ENCODE measurements at regions not wholly inside any gene's neighbourhood (a gene's known extent, or its start where the extent isn't known, plus 50 kb on each side); places are given as distances from the start of the nearest gene placed in this dataset.

DNA sequence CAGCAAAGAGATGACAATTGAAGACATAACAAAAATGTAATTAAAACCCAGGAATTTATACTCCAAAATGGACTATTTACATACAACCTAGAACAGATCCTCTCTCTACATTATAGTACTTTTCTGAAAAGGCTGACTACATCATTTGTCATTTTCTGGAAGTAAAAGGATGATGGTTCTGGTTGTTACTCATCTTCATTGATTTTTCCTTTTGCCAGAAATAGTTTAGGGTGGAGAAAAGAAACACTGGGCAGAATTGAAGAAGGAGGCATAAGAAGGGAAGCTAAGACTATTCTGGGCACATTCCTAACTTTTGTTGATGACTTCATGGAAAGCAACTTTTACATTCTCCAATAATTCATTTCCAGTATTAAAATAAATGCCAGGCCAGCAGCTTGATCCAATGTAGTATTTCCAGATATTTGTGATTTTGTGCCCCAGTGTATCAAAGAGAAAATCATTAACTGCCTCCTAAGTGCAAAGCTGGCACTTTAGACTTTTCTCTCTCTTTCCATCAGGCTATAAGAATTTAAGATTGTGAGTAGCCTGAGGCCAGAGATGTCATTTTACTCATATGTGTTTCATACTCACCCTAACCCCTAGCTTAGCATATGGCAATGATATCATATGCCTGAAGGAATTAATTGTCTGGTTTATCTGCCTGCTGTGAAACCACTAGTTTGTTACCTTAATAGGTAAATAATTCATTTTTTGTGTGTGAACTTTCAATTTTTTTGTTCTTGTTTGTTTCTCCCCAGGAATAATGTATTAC is 369.5 kb upstream of the LYPLAL1 start:
- in situ Hi-C loops (cut with HindIII; ENCODE audit: low sequenced_read_pairs): no loop called here

DNA sequence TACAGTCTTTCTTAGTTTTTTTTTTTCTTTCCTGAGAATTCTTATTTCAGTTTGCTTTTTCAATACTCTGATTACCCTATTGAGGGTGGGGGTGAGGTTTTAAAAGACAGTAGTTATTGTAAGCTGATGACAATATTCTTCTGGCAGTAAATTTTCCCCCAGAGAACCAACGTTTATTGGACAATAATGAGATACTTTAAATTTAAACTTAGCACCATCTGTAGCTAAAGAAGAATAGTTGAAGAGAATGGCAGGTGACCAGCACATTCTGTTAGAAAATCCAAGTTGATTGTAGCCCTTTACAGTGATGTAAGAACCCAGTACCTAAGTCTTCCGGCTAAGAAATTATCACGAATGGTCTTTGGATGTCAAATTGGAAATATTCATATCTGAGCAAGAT is 364.6 kb upstream of the LYPLAL1 start:
- in situ Hi-C loops (cut with HindIII; ENCODE audit: low sequenced_read_pairs): no loop called here

DNA sequence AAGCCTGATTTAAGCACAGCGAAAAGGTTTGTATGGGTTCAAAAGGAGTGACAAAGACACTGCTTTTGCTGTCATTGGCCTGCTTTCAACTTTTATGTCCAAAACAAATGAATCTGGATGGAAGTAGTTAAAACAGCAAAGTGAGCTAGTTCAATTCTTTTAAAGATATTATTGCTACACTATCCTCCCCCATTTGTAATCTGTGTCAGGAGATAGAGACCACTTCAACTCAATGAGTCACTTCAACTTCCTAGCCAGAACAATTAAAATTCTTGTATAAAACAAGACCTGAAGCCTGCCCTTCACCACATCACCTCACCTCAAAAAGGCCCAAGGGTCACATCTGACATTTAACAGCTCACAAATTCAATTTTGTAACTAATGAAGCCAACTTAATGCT is 364.1 kb upstream of the LYPLAL1 start:
- in situ Hi-C loops (cut with HindIII; ENCODE audit: low sequenced_read_pairs): loop anchor here (5.0 kb wide), 1 partner anchor 42 kb away; no protein-coding TSS in a partner anchor

GRCh38 chr1:218810306-218810705 is 363.4 kb upstream of the LYPLAL1 start:
- in situ Hi-C loops (cut with HindIII; ENCODE audit: low sequenced_read_pairs): loop anchor here (5.0 kb wide), 1 partner anchor 43 kb away; no protein-coding TSS in a partner anchor

GRCh38 chr1:218811497-218811896 is 362.2 kb upstream of the LYPLAL1 start:
- in situ Hi-C loops (cut with HindIII; ENCODE audit: low sequenced_read_pairs): loop anchor here (5.0 kb wide), 1 partner anchor 44 kb away; no protein-coding TSS in a partner anchor

DNA sequence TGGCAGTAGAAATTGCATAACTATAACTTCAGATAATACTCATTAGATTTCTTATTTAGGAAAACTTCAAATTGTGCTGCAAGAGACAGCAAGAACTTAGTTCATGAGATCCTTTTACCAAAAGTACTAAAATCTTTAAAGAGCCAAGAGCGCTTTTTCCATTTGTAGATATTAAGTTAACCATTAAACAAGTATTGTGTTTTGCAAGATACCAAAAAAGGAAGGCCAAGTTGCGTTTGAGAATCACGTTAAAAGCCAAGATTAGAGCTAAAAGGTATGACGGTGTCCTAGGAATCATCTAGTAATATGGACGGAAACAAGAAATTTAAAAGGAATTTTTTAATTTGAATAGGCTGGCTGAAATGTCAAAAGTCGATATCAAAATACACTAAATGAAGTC is 361.3 kb upstream of the LYPLAL1 start:
- in situ Hi-C loops (cut with HindIII; ENCODE audit: low sequenced_read_pairs): loop anchor here (5.0 kb wide), 1 partner anchor 45 kb away; no protein-coding TSS in a partner anchor

DNA sequence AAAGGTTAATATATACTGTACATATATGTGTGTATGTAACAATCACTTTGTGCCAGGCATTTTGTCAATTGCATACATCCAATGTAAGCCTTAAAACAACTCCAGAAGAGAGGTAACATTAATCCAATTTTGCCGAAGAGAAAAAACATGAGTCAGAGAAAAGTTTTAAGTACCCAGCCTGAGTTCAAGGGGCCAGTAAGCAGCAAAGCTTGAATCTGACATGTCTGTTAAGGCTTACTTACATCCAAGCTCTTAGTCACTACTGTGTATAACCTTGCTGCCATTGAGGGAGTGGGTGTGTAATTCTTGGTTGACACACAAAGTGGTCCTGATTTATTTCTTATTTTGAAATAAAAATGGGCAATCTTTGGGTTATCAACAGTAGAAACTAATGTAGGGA is 360.4 kb upstream of the LYPLAL1 start:
- in situ Hi-C loops (cut with HindIII; ENCODE audit: low sequenced_read_pairs): loop anchor here (5.0 kb wide), 1 partner anchor 46 kb away; no protein-coding TSS in a partner anchor

DNA sequence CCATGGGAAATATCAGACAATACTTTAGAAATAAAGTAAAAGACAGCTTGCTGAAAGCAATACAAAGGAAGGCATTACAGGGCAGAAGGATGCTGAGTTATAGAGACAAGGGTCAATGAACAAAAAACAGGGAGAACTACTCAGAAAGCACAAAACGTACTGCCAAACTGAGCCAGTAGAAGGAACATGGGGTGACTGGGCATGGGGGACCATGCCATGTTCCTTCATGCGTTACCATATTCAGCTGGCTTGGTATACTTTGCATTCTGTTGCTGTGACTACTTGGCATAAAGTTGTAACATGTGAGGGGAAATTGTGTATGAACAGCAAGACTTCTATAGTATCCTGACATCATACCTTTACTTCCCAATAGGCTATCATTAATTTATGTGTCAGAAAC is 358.6 kb upstream of the LYPLAL1 start:
- in situ Hi-C loops (cut with HindIII; ENCODE audit: low sequenced_read_pairs): no loop called here

GRCh38 chr1:218817071-218817470 is 356.6 kb upstream of the LYPLAL1 start:
- in situ Hi-C loops (cut with HindIII; ENCODE audit: low sequenced_read_pairs): no loop called here

DNA sequence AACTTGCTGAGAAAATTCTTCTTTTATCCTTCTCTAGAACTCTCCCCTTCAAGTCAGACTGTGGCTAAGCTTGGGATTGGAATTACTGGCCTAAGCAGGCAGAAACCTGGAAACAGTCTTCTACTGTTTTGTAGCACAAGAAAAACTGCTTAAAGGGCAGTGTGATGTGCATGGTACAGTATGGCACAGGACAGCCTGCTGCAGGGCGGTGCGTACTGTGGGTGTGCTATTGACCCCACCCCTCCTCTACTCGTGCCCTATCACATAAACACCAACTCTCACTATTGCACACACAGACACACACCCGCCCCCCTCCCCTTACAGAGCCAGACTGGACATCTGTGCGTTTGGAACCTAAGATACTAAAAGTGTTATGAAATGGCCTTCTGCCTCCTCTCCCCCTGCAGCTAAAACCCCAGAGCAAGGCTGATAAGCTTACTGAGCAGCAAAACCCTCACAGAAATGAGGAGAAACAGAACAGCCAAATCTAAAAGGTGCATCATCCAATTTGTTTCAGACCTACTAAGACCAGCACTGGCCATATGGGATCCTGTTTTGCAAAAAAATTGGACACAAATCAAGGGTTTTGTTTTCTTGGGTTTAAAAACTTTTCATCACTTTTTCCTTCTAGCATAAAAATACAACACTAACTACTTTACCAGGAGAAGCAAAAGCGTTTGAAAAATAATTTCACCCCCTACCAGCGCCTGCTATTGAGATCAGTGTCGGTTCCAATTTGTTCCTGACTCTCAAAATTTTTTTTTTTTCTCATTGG is 355.8 kb upstream of the LYPLAL1 start:
- in situ Hi-C loops (cut with HindIII; ENCODE audit: low sequenced_read_pairs): no loop called here

DNA sequence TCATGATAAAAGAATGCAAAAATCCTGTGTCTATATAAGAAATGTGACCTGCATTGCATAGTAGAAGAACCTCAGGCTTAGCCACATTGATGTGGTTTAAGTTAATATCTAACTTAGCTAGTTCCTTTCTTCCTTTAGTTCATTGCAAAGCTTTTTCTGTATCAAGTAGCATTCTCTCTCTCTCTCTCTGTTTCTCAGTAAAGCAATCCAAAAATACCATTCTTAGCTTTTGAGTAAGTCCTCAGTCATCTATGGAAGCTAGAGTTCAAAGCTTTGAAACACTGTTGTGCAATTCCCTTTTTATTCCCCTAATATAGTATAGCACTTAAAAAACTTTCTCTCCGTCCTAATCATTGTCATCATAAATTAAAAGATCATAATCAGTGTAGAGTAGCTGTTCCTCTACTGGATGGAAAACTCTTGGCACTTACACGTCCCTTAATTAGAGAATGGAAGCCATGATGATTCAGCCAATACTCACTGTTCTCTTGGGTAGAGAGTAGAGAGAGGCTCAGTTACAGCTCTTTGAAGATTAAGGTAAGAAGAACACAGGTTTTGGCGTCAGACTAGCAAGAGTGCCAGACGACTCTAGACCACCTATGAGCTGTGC is 350.3 kb upstream of the LYPLAL1 start:
- in situ Hi-C loops (cut with HindIII; ENCODE audit: low sequenced_read_pairs): no loop called here

DNA sequence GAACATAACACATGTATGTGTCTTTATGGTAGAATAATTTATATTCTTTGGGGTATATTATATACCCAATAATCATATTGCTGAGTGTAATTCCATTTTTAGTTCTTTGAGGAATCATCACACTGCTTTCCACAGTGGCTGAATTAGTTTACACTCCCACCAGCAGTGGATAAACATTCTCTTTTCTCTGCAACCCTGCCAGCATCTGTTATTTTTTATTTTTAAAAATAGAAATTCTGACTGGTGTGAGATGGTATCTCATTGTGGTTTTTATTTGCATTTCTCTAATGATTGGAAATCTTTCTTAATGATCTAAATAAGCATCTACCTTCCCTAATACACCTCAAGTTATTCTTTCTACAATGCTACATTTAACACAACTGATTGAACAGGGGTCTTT is 346.2 kb upstream of the LYPLAL1 start:
- in situ Hi-C loops (cut with HindIII; ENCODE audit: low sequenced_read_pairs): no loop called here

DNA sequence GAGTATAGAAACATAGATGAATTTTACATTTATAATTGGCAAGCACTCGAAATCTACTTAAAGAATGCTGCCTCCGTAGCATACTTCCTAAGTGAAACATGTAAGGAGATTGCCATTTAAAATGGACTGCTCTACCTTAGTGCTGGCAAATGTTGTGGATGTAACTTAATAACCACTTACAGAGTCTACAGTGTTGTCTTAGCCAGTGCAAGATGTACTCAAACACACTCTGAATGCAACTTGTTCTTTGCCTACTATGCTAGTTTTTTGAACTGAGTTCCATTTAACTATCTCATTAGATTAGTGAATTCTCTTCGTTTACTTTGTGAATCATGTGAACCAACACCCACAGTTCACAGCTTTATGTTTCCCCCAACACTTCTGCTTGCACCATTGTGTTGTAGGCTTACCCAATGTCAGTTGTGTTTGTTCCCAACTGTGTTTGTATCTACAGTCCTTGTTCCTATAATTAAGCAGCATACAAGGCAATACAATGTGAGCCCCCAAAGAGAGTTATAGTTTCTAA is 345.5 kb upstream of the LYPLAL1 start:
- in situ Hi-C loops (cut with HindIII; ENCODE audit: low sequenced_read_pairs): no loop called here

- in situ Hi-C loops (cut with HindIII; ENCODE audit: low sequenced_read_pairs): no loop called here
Measured at GRCh38 chr1:218829097-218829496, 344.6 kb upstream of the LYPLAL1 start.

- in situ Hi-C loops (cut with HindIII; ENCODE audit: low sequenced_read_pairs): no loop called here
Measured at GRCh38 chr1:218835609-218836008, 338.1 kb upstream of the LYPLAL1 start.

GRCh38 chr1:218836264-218836663 is 337.4 kb upstream of the LYPLAL1 start:
- in situ Hi-C loops (cut with HindIII; ENCODE audit: low sequenced_read_pairs): no loop called here

DNA sequence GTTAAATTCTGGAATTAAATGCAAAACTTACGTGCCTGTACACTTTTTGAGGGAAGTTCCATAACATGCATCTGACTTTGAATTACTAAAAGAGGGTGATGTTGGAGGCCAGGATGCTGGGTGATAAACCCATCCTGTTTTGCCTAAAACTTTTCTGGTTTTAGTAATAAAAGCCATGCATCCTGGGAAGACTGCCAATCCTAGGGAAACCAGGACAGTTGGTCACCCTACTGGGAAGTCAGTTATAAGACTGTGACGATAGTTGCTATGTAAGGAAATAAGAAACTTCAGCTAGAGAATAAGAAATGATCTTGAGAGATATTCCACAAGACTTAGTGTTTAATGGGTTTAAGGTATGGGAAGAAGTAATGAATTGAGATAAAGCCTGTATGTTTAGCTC is 336.6 kb upstream of the LYPLAL1 start:
- in situ Hi-C loops (cut with HindIII; ENCODE audit: low sequenced_read_pairs): no loop called here

GRCh38 chr1:218845589-218845988 is 328.1 kb upstream of the LYPLAL1 start:
- in situ Hi-C loops (cut with HindIII; ENCODE audit: low sequenced_read_pairs): no loop called here

DNA sequence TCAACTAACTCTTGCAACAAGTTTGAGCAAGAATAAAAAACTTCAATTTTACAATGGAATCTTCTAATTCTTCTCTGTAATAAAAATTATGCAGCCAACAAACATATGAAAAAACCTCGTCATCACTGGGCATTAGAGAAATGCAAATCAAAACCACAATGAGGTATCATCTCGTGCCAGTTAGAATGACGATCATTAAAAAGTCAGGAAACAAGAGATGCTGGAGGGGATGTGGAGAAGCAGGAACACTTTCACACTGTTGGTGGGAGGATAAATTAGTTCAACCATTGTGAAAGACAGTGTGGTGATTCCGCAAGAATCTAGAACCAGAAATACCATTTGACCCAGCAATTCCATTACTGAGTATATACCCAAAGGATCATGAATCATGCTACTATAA is 327.5 kb upstream of the LYPLAL1 start:
- in situ Hi-C loops (cut with HindIII; ENCODE audit: low sequenced_read_pairs): no loop called here

GRCh38 chr1:218847089-218847768 is 326.4 kb upstream of the LYPLAL1 start:
- in situ Hi-C loops (cut with HindIII; ENCODE audit: low sequenced_read_pairs): no loop called here

GRCh38 chr1:218848009-218848408 is 325.7 kb upstream of the LYPLAL1 start:
- in situ Hi-C loops (cut with HindIII; ENCODE audit: low sequenced_read_pairs): no loop called here
